ENCODE measurements at regions not wholly inside any gene's neighbourhood (a gene's known extent, or its start where the extent isn't known, plus 50 kb on each side); places are given as distances from the start of the nearest gene placed in this dataset.

DNA sequence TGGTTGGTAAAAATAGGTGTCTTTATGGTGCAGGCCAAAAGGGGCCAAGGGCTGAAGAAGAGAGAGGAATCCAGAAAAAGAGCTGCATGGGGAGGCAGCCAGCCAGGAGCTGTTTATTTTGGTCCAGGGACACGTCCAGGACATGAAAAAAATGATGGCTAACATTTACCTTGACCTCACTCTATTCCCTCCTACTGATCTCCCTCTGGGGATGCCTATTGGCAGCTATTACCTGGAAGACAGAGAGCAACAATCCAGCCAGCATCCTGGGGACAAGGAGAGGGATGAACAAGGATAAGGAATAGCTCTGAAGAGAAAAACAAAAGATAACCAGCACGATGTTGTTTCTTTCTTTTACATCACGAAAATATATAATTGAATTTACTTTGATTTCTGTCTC is 1599.6 kb downstream of the SLITRK5 start:
- H3K4me3 ChIP-seq (ENCODE audit: low read depth, low read length): no peak overlapping the region

DNA sequence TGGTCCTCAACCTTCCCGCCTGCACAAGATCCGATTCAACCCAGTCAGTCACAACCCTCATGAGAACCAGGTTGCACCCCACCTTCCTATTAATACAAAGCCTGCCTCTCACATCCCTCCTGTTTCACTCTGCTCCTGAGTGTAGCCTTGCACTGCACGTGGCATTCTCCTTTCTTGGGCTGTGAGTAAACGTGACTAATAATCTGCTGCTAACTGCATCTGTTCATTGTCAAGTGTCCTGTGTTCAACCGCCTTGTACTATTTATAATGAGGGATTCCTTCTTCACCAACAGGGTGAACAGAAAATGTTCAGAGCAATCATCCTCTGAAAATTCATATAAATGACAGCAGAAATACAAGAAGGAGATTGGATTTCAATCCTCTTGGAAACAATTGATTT is 1608.2 kb downstream of the SLITRK5 start:
- no peak overlapping the region for H3K4me3 ChIP-seq (ENCODE audit: low read depth, low read length)

DNA sequence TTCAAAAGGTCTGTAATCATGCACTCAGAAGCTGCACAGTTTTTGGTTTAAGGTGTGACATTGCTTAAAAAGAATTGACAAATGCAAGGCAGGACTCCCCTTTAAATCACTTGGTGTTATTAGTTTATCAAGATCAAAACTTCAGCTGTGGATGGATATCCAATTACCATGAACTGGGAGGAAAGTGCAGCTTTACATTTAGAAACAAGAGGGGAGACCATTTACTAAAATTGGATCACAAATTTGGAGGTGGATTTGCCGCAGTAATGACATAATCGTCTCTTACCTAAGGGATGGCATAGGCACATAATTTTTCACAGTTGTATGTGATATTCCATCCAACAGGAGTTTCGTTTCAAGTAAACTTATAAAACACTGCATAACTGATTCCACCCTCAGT is 1610.2 kb downstream of the SLITRK5 start:
- H3K4me3 ChIP-seq (ENCODE audit: low read depth, low read length): no peak overlapping the region

DNA sequence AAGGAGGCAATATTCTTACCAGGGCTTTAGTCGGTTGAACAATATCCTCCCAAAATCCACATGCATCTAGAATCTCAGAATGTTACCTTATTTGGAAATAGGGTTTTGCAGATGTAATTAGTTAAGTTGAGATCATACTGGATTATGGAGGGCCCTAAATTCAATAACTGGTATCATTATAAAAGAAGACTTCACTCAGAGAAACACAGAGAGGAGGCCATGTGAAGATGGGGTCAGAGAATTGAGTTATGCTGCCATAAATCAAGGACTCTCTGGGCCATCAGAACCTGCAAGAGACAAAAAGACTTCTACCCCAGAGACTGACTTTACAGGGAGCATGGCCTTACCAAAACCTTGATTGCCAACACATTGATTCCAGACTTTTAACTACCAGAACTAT is 1611.1 kb downstream of the SLITRK5 start:
- no peak overlapping the region for H3K4me3 ChIP-seq (ENCODE audit: low read depth, low read length)

DNA sequence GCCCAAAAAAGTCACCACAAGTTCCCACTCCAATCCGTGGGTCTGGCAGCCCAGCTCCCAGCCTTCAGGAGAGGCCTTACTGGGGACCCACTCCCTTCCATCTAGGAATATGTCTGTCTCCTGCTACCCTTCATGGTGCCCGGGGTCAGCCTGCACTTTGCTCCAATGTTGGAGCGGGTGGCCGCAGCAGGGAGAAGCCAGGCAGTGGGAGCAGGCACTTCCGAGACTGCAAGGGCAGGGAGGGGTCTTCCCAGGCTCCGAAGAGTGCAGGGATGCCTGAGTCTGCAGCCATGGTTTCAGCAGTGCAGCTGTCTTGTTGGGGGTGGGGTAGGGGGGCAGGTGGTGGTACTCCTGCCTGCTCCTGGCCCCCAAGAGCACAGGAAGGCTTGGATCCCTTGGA is 1616.2 kb downstream of the SLITRK5 start:
- H3K4me3 ChIP-seq (ENCODE audit: low read depth, low read length): no peak overlapping the region

DNA sequence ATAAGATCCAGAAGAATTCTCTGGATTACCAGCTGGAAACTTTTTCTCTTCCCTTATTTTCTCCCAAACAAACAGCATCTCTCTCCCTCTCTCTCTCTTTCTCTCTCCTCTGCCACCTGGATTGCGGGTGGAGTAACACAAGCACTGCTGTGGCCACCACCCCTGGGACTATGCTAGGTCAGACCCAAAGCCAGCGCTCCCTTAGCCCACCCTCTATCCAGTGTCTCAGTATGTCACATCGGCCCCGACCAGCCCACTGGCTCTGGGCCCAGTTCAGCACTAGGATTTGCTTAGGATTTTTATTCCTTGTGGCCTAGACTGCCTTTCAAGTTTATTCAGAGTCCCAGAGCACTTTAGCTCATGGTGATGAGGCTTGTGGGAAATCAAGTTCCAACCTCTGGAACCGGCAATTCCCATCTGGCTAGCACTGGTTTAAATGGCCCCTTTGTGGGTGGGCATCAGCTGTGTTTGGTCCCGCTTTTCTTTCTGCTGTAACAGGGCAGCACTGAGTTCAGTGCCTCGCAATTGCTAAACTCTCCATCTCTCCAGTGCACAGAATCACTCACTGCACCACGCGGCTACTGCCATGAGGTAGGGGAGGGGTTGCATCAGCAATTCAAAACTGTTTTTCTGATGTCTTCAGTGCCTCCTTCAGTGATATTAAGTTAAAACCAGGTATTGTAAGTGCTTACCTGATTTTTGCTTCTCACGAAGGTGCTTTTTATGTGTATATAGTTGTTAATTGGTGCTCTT is 1623.1 kb downstream of the SLITRK5 start:
- no peak overlapping the region for H3K4me3 ChIP-seq (ENCODE audit: low read depth, low read length)

DNA sequence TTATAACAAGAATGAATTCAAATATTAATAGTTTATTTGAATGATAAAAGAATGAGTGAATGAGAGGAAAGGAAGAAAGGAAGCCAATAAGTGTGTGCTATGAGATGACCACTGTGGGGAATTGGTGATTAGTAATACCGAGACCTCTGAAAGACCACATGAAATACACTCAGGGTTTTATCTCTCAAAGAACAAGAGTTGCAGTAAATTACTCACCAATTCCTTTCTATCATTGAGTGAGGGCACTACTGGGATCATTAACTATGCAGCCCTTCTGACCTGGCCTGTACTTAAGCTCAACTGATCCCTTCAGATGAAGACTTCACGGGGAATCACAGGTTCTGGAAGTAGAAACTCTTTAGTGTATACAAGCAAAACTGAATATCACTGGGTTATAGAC is 1636.1 kb downstream of the SLITRK5 start:
- no peak overlapping the region for H3K4me3 ChIP-seq (ENCODE audit: low read depth, low read length)

DNA sequence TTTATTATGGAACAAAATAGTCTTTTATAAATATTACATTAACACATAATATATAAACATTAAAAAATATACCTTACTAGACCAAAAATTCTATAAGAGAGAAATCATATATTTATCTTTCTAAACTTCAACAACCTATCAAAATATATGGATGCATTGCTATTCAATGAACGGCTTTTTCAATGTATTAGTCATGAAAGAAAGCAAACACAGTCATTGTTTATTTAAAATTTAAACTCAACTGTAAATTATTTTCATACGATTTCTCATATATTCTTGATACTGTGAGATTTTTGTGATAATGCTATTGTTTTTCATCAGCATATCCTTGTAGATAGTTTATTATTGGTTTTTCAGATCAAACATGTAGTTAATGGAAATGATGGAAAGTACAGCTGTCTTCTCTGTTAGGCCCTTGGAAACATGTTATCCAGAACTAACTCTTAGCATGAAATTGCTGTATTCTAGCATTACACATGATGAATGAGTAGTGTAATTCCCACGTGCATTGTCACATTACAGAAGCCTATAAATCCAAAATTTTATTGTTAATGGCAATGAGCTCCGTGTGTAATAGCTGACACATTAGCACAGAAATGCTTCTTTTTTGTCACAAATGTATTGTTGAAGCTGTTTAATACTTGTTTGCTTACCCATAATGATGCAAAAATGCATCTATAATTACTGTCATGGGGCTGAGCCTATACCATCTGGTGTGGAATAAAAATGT is 1639.9 kb downstream of the SLITRK5 start:
- H3K4me3 ChIP-seq (ENCODE audit: low read depth, low read length): no peak overlapping the region

DNA sequence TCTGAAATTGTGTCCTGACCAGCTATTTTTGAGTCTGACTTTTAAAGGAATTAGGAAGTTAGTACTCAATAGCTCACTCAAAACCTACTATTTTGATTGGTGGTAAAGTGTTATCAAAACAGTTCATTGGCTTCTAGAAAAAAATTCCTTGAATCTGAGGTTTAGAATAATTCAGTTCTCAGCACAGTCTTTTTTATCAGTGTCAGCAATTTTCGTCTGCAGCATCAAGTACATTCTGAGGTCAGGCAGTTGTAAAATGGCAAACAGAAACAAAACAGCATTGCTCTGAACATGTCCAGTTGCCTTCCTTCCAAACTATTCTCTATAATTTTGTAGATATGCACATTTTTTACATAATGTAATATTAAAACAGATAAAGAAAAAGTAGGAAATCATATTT is 1644.1 kb downstream of the SLITRK5 start:
- H3K4me3 ChIP-seq (ENCODE audit: low read depth, low read length): no peak overlapping the region

DNA sequence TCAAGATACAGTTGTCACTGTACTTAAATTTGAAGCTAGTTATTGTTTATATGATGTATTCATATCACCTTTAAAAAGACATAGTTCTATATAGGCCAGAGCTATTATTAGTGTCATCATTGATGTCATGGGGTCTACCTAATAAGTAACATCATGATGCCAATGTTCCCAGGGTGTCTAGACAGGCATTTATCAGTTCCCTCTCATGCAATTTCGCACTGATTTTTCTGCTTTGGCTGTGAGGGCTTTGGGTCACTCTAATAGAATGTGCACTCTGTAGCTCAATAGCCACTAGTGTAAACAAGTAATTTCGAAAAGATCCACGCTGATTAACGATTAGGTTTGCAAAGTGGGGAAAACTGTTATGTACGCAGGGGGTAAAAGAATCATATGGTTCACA is 1651.3 kb downstream of the SLITRK5 start:
- H3K4me3 ChIP-seq (ENCODE audit: low read depth, low read length): no peak overlapping the region

DNA sequence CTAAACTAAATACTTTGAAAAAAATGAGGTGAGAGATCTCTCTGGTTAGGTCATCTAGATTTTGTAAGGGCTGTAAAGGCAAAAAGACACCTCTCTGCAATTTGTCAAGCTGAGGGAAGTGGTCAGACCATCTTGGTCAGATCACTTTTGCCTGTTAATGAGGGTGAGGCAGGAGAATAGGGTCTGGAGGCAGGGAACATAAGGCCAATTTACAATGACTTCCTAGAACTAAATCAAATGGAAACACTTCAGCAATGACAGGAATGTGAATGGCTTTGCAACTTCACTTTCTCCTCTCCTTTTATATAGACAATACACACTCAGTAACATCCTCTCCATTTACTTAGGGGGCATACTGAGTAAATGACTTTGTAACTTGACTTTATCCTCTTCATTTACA is 1653.4 kb downstream of the SLITRK5 start:
- H3K4me3 ChIP-seq (ENCODE audit: low read depth, low read length): no peak overlapping the region

DNA sequence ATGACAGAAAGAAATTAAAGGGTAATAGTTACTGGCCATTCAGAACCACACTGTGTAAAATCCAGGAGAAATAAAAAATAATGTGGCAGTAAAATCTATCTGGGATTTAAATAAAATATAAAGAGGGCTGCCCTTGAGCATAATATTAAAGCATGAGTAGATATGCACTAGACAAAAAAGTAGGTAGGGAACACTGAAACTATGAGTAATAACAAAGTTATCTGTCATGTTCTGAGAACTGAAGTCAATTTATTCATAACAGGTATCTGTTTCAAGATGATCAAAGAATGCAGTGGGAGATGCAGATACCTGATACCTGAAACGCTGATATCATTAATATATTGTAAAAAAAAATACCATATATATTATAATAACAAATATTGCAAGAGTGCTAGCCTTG is 1672.0 kb downstream of the SLITRK5 start:
- H3K4me3 ChIP-seq (ENCODE audit: low read depth, low read length): no peak overlapping the region

DNA sequence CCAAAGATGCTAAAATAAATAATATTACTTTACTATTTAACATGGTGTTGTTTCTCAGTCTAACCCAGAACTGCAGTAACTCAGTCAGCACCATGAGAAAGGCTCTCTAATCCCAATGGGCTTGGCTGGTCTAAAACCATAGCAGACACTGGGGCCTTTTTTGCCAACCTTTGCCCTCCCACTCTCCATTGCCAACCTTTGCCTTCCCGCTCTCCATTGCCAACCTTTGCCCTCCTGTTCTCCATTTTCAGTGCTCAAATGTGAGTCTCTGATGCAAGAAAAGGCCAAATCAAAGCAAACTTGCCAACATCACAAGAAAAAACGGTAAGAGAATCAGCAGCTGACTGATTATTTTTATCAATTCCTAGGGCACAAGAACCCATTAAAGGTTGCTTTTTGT is 1681.2 kb downstream of the SLITRK5 start:
- no peak overlapping the region for H3K4me3 ChIP-seq (ENCODE audit: low read depth, low read length)

DNA sequence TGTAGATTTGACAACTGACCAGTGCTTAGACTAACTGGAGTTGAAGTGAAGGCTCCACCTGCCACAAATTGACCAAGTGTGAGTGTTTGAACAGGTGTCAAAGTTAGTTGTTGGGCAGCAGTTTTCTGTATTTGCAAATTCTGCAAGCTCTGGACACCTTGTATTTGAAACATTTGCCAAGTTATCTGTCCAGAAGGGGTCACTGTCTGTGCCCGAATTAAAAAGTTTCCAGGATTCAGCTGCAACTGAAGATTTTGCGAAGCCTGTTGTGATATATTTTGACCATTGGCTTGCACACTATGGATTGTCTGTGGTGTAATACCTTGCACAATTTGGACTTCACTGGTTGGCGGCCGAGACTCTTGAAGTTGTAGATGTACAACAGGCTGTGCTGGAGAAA is 1690.7 kb downstream of the SLITRK5 start:
- H3K4me3 ChIP-seq (ENCODE audit: low read depth, low read length): no peak overlapping the region

DNA sequence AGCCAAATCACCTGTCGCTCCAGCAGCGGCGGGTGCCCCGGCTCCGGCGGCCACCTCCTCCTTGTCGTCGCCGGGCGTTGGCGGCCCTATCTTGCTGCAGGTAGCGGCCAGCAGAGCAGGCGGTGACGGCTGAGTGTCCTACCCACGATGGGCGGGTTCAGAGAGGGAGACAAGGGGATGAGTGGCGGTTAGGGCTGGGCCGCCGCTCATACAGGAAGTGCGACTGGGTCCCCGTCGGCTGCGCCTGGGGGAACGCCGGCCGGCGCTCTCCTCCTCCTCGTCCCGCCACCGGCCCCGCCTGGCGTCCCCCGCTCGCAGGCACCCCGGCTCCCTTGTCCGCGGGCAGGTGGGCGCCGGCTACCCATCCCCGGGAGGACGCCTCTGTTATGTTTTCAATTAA is 1692.0 kb downstream of the SLITRK5 start:
- H3K4me3 ChIP-seq (ENCODE audit: low read depth, low read length): no peak overlapping the region

DNA sequence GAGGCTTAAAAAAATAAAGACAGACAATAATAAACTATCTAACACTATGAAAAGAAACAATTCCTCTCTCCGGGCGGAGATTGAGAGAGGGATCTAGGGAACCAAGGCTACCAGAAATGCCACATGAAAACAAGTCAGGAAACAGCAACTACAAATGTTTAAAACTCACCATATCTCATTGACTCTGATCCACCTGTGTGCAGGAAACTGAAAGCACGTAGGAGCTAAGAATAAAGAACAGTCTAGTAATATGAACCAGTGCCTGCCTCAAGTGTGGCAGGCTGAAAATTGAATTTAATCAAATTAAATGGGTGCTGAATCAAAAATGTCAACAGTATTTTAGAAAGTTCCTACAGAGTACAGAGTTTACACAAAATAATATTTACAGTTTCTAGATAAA is 1701.0 kb downstream of the SLITRK5 start:
- H3K4me3 ChIP-seq (ENCODE audit: low read depth, low read length): no peak overlapping the region

DNA sequence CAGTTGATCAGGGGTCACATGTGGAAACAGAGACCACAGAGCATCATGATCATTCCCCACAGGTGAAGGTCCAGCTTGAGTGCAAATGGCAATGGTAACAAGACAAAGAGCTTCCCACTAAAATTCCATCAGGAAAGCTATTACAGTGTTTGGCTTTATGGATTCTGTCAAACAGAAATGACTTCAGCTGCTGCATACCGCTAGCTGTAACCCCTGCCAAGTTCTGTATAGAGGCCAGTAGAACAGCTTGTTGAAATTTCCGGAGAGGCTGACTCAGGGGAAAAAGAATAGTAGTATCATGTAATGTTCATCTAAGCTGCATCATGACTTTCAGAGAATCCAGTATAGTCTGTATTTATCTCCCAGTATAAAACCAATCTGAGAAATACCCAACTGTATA is 1704.7 kb downstream of the SLITRK5 start:
- no peak overlapping the region for H3K4me3 ChIP-seq (ENCODE audit: low read depth, low read length)

DNA sequence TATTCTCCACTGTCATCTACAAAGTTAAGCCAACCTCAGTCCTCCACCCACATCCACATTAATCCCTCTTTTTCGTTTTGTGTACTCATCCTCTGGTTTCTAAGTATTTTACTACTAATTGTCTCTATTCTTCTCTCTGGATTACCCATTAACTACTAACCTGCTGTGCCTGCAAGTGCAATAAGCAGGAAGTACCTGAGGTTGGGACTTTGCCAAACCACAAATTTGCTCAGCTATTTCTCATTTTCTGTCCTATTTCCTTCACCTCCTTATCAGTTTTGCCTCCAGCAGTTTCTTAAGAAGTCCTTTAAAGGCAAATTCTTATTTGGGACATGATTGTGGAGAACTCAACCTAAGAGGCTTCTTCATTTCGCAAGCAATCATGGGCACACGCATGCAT is 1708.9 kb downstream of the SLITRK5 start:
- H3K4me3 ChIP-seq (ENCODE audit: low read depth, low read length): no peak overlapping the region

DNA sequence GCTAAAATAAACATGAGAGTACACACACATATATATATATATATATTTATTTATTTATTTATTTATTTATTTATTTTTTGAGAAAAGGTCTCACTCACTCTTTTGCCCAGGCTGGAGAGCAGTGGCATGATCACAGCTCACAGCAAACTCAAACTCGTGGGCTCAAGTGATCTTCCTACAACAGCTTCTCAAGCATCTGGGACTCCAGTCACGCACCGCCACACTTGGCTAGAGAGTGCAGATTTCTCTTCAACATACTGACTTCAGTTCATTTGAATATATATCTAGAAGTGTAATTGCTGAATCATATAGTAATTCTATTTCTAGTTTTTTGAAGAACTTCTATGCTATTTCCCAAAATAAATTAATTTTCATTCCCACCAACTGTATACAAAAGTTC is 1711.8 kb downstream of the SLITRK5 start:
- H3K4me3 ChIP-seq (ENCODE audit: low read depth, low read length): no peak overlapping the region

DNA sequence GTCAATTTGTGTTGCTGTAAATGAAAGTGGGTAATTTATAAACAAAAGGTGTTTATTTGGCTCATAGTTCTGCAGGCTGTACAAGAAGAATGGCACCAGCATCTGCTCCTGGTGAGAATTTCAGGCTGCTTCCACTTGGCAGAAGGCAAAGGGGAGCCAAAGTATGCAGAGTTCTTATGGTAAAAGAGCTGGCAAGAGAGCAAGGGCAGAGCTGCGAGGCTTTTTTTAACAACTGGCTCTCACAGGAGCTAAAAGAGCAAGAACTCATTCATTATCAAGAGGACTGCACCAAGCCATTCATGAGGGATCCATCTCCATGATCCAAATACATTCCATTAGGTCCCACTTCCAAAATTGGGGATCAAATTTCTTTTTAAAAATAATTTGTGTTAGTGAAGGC is 1712.7 kb downstream of the SLITRK5 start:
- H3K4me3 ChIP-seq (ENCODE audit: low read depth, low read length): no peak overlapping the region

DNA sequence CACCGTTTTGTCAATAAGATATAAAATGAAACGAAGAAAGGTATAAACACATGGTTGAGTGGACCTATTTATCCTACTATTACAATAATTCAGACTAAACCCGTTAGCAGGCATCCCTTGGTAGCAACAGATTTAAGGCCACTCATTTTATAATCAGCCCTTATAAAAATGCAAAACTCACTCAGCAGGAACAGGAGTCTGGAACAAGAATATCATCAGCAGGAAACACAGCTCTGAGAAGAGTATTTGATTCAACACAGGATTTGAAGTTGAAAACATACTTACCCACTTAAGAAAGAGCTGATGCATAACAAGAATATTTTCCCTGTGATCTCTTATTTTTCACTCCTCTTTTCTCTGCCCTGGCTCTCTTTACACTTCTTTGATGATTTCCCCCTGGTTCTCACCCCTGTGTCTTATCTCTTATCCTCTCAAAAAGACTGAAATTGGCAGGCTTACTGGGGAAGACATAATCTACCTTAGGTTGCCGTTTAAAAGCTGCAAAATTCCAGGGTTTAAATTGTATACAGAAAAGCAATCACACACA is 1722.7 kb downstream of the SLITRK5 start:
- H3K4me3 ChIP-seq (ENCODE audit: low read depth, low read length): no peak overlapping the region

DNA sequence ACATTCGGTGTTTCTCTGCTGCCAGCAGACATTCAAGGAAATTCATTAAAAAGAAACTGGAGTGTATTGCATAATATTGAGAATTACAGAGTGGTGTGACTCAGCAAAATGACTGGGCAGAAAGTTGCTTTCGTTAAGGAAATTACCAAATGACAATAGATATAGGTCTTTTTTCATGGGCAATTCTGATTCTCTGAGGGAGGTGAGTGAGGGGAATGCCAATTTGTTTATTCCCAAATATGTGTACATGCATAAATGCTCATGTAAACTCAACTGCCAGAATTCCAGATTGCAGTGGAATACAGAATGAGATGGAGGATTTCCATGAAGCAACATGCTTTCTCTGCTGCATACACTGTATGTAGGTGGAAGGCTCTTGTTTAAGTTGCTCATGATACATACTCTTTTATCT is 1730.1 kb downstream of the SLITRK5 start:
- no peak overlapping the region for H3K4me3 ChIP-seq (ENCODE audit: low read depth, low read length)

All from iPS-11a (cell line).